Thyroid gland (tissue), 4 donors: ENCODE measurements at regions not wholly inside any gene's neighbourhood (a gene's known extent, or its start where the extent isn't known, plus 50 kb on each side); places are given as distances from the start of the nearest gene placed in this dataset.

ENCODE experiments used
- POLR2A ChIP-seq, 2 donors: fragments of 450-650 bp; IDR thresholded peaks; one replicate each; pipeline ENCODE4 v1.6.1; 2017; ENCODE audit warnings: antibody characterized with exemption in 2 of 2, mild to moderate bottlenecking in 2 of 2, moderate library complexity in 1 of 2
- TF ChIP-seq, protein P1 (sequence below), 6 experiments: fragments of 200-600 bp in 3 of 6; fragments of 450-650 bp in 3 of 6; sonication (generic) in 3 of 6; IDR thresholded peaks; one replicate each; pipeline ENCODE4 v1.5.1; 2016 to 2019; ENCODE audit warnings: antibody characterized with exemption in 6 of 6, mild to moderate bottlenecking in 2 of 6, inconsistent platforms in 1 of 6, moderate library complexity in 1 of 6

DNA sequence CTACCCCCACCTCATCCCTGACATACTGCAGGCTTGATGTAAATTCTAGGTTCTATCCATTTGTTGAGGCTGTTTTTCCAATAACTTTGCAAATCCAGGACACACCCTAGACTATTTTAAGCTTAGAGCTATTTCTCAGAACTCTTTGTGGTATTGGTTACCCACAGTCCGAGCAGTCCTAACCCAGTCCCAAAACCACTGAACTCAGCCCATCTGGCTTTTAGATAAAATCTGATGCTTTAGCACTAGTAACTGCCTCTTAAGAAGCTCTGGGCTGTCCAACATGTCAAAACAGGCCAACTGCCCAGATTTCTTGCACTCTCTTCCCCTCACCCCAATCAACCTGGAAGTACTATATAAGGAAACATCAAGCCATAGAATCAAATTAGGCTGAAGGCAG lies 344.4 kb upstream of the CADM1 start:
- no peak for TF ChIP-seq POLR2A (IDR thresholded peaks at IDR 0.05)
- TF ChIP-seq, protein P1, sequence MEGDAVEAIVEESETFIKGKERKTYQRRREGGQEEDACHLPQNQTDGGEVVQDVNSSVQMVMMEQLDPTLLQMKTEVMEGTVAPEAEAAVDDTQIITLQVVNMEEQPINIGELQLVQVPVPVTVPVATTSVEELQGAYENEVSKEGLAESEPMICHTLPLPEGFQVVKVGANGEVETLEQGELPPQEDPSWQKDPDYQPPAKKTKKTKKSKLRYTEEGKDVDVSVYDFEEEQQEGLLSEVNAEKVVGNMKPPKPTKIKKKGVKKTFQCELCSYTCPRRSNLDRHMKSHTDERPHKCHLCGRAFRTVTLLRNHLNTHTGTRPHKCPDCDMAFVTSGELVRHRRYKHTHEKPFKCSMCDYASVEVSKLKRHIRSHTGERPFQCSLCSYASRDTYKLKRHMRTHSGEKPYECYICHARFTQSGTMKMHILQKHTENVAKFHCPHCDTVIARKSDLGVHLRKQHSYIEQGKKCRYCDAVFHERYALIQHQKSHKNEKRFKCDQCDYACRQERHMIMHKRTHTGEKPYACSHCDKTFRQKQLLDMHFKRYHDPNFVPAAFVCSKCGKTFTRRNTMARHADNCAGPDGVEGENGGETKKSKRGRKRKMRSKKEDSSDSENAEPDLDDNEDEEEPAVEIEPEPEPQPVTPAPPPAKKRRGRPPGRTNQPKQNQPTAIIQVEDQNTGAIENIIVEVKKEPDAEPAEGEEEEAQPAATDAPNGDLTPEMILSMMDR (IDR thresholded peaks at IDR 0.05): no peak
